ENCODE measurements at regions not wholly inside any gene's neighbourhood (a gene's known extent, or its start where the extent isn't known, plus 50 kb on each side); places are given as distances from the start of the nearest gene placed in this dataset.
"Not testable (repeated sequence)": the region's sequence is repeated elsewhere in the genome, so short reads cannot be mapped to it uniquely, and the experiment has no call there.

- Mint-ChIP-seq H3K9me3 (ENCODE audit: low read depth) (peaks cover 8% of the 10 kb centered on the region), H3K27me3 (ENCODE audit: low read depth) (no peaks in the 10 kb centered on the region), H3K36me3 (ENCODE audit: low read depth) (no peaks in the 10 kb centered on the region)
Observed at GRCh38 chr12:63008372-63008771, 73.4 kb upstream of the PPM1H start.

DNA sequence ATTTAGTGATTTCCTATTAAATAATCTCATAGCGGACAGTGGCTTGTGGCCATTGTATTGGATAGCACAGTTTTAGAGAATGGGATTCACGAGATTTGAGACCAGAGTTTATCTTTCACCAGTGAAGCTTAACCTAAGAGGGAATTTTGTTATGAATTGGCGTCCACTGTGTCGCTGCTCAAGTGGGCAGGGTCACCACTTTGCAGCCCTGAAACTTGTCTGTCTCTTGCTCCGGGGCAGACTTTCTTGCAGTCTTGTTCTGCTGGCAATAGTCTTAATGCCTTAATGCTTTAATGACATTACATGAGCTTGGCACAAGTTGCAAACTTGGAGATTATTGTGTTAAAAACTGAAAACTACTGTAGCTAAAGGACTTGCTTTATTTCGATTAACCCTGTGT lies 72.8 kb upstream of the PPM1H start:
- H3K27me3 Mint-ChIP-seq (ENCODE audit: low read depth) = no peaks in the 10 kb centered on the region
- peaks cover 8% of the 10 kb centered on the region for H3K9me3 Mint-ChIP-seq (ENCODE audit: low read depth)

More at GRCh38 chr12:63008372-63008771, 73.4 kb upstream of the PPM1H start:
- no peak for DNase-seq (ENCODE audit: low spot score)
- TF ChIP-seq, protein P1, sequence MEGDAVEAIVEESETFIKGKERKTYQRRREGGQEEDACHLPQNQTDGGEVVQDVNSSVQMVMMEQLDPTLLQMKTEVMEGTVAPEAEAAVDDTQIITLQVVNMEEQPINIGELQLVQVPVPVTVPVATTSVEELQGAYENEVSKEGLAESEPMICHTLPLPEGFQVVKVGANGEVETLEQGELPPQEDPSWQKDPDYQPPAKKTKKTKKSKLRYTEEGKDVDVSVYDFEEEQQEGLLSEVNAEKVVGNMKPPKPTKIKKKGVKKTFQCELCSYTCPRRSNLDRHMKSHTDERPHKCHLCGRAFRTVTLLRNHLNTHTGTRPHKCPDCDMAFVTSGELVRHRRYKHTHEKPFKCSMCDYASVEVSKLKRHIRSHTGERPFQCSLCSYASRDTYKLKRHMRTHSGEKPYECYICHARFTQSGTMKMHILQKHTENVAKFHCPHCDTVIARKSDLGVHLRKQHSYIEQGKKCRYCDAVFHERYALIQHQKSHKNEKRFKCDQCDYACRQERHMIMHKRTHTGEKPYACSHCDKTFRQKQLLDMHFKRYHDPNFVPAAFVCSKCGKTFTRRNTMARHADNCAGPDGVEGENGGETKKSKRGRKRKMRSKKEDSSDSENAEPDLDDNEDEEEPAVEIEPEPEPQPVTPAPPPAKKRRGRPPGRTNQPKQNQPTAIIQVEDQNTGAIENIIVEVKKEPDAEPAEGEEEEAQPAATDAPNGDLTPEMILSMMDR (IDR thresholded peaks at IDR 0.05) = no peak
- Mint-ChIP-seq H3K4me3 (ENCODE audit: unreplicated experiment) (no peak overlapping the region), H3K27ac (ENCODE audit: unreplicated experiment) (no peak overlapping the region), H3K4me1 (ENCODE audit: low read depth) (peaks cover 34% of the 10 kb centered on the region)

DNA sequence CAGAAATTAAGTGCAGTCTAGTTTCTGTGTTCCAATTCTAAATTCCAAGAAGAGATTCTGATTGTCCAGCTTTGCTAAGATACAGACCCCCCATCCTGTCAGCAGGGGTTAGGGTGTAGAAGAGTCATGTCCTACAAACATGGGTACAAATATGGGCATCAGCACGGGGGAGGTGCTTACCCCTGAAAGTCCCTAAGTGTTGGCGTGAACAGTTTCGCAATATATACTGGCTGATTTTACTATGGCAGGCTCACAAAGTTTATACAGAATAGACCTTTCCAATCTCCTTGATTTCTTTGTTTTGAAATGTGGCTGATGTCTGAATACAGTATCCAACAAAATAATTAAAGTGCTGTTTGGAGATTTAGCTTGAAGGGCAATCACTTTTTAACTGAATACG lies 71.6 kb upstream of the PPM1H start:
- Mint-ChIP-seq H3K4me3 (ENCODE audit: unreplicated experiment) (no peak overlapping the region), H3K27ac (ENCODE audit: unreplicated experiment) (no peak overlapping the region), H3K27me3 (ENCODE audit: low read depth) (no peaks in the 10 kb centered on the region), H3K9me3 (ENCODE audit: low read depth) (peaks cover 8% of the 10 kb centered on the region), H3K4me1 (ENCODE audit: low read depth) (peaks cover 34% of the 10 kb centered on the region), H3K36me3 (ENCODE audit: low read depth) (no peaks in the 10 kb centered on the region)
- no peak for DNase-seq (ENCODE audit: low spot score)
- TF ChIP-seq, protein P1 (IDR thresholded peaks at IDR 0.05) = no peak

More for the DNA sequence above, 72.8 kb upstream of the PPM1H start:
- Mint-ChIP-seq H3K4me1 (ENCODE audit: low read depth) (peaks cover 34% of the 10 kb centered on the region), H3K4me3 (ENCODE audit: unreplicated experiment) (no peak overlapping the region), H3K27ac (ENCODE audit: unreplicated experiment) (no peak overlapping the region), H3K36me3 (ENCODE audit: low read depth) (no peaks in the 10 kb centered on the region)
- no peak for DNase-seq (ENCODE audit: low spot score)
- TF ChIP-seq, protein P1 (IDR thresholded peaks at IDR 0.05) = no peak

DNA sequence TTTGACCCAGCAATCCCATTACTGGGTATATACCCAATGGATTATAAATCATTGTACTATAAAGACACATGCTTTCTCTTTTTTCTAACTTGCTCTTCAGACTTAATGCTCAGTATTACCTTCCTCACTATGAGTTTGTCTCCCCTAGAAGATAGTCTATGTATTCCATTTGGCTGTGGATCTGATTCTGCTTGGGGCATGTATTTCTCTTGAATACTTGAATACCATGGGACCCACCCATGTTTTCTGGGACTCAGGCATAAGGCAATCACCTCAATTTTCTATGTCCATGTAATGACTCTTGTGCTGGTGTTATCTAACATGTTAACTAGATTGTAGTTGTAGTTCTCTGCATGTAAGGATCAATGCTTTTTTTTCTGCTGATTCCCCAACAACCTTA lies 70.4 kb upstream of the PPM1H start:
- H3K36me3 Mint-ChIP-seq (ENCODE audit: low read depth) = no peaks in the 10 kb centered on the region

GRCh38 chr12:63003223-63003819 lies 68.4 kb upstream of the PPM1H start:
- TF ChIP-seq, protein P1 (IDR thresholded peaks at IDR 0.05) = no peak
- DNase-seq (ENCODE audit: low spot score) = no peak
- Mint-ChIP-seq H3K4me3 (ENCODE audit: unreplicated experiment) (no peak overlapping the region), H3K36me3 (ENCODE audit: low read depth) (no peaks in the 10 kb centered on the region), H3K4me1 (ENCODE audit: low read depth) (peaks cover 18% of the 10 kb centered on the region), H3K9me3 (ENCODE audit: low read depth) (peaks cover 15% of the 10 kb centered on the region), H3K27me3 (ENCODE audit: low read depth) (no peaks in the 10 kb centered on the region), H3K27ac (ENCODE audit: unreplicated experiment) (no peak overlapping the region)

More for the DNA sequence above, 70.4 kb upstream of the PPM1H start:
- Mint-ChIP-seq H3K27me3 (ENCODE audit: low read depth) (no peaks in the 10 kb centered on the region), H3K9me3 (ENCODE audit: low read depth) (peaks cover 8% of the 10 kb centered on the region), H3K4me1 (ENCODE audit: low read depth) (peaks cover 29% of the 10 kb centered on the region), H3K27ac (ENCODE audit: unreplicated experiment) (no peak overlapping the region), H3K4me3 (ENCODE audit: unreplicated experiment) (no peak overlapping the region)
- TF ChIP-seq, protein P1 (IDR thresholded peaks at IDR 0.05) = no peak
- no peak for DNase-seq (ENCODE audit: low spot score)

GRCh38 chr12:63002059-63002458 lies 67.1 kb upstream of the PPM1H start:
- H3K27me3 Mint-ChIP-seq (ENCODE audit: low read depth); H3K27ac Mint-ChIP-seq (ENCODE audit: unreplicated experiment); H3K36me3 Mint-ChIP-seq (ENCODE audit: low read depth); H3K4me1 Mint-ChIP-seq (ENCODE audit: low read depth); DNase-seq (ENCODE audit: low spot score); H3K4me3 Mint-ChIP-seq (ENCODE audit: unreplicated experiment): not testable (repeated sequence)
- H3K9me3 Mint-ChIP-seq (ENCODE audit: low read depth) = peaks cover 15% of the 10 kb centered on the region

Data from chondrocyte (in vitro differentiated cells).